ENCODE measurements at regions not wholly inside any gene's neighbourhood (a gene's known extent, or its start where the extent isn't known, plus 50 kb on each side); places are given as distances from the start of the nearest gene placed in this dataset.

GRCh38 chr16:75837681-75838080 lies 111.4 kb upstream of the CPHXL start:
- 0 out of 3 replicates have a peak, but pooled peaks cover 2% of the 10 kb centered on the region for H3K36me3 Mint-ChIP-seq (ENCODE audit: low read depth)
- H3K4me3 Mint-ChIP-seq: no peak overlapping the region
- Histone ChIP-seq H4K20me1 (replicated peaks; ENCODE audit: insufficient read depth) (peaks cover 22% of the 10 kb centered on the region), H3F3A (replicated peaks; ENCODE audit: low read depth) (no peaks in the 10 kb centered on the region), H3K79me2 (replicated peaks; ENCODE audit: insufficient read depth) (no peaks in the 10 kb centered on the region), H3K9me2 (ENCODE audit: insufficient read depth) (no peaks in the 10 kb centered on the region), H2AFZ (no peak overlapping the region), H3K4me1 (ENCODE audit: insufficient read depth) (no peaks in the 10 kb centered on the region; the same call in 1 of the 2 replicates), H3K27me3 (ENCODE audit: insufficient read depth) (peaks cover 100% of the 10 kb centered on the region), H3K4me3 (no peak overlapping the region), H3K4me2 (no peak overlapping the region), H3K27ac (ENCODE audit: low read depth) (no peak overlapping the region), H3K36me3 (ENCODE audit: insufficient read depth) (no peaks in the 10 kb centered on the region)
- H3K9me3 Mint-ChIP-seq: peaks cover 52% of the 10 kb centered on the region
- no peaks in the 10 kb centered on the region for H3K4me1 Mint-ChIP-seq
- no peak overlapping the region for H3K27ac Mint-ChIP-seq
- ATAC-seq (no peak), DNase-seq (ENCODE audit: low spot score) (no peak)
- TF ChIP-seq, protein P1, sequence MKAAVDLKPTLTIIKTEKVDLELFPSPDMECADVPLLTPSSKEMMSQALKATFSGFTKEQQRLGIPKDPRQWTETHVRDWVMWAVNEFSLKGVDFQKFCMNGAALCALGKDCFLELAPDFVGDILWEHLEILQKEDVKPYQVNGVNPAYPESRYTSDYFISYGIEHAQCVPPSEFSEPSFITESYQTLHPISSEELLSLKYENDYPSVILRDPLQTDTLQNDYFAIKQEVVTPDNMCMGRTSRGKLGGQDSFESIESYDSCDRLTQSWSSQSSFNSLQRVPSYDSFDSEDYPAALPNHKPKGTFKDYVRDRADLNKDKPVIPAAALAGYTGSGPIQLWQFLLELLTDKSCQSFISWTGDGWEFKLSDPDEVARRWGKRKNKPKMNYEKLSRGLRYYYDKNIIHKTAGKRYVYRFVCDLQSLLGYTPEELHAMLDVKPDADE (IDR thresholded peaks at IDR 0.05): no peak
- no peak for TF ChIP-seq ZNF331 (CRISPR knock-in tag; IDR thresholded peaks at IDR 0.05; ENCODE audit: low read depth)
- no peak for TF ChIP-seq CTCF (conservative IDR thresholded peaks at IDR 0.05; ENCODE audit: low read depth in 2 of 2)
- TF ChIP-seq NANOG (IDR thresholded peaks at IDR 0.05; ENCODE audit: borderline replicate concordance): no peak
- TF ChIP-seq ZNF114 (CRISPR knock-in tag; IDR thresholded peaks at IDR 0.05): no peak
- TF ChIP-seq, protein P2, sequence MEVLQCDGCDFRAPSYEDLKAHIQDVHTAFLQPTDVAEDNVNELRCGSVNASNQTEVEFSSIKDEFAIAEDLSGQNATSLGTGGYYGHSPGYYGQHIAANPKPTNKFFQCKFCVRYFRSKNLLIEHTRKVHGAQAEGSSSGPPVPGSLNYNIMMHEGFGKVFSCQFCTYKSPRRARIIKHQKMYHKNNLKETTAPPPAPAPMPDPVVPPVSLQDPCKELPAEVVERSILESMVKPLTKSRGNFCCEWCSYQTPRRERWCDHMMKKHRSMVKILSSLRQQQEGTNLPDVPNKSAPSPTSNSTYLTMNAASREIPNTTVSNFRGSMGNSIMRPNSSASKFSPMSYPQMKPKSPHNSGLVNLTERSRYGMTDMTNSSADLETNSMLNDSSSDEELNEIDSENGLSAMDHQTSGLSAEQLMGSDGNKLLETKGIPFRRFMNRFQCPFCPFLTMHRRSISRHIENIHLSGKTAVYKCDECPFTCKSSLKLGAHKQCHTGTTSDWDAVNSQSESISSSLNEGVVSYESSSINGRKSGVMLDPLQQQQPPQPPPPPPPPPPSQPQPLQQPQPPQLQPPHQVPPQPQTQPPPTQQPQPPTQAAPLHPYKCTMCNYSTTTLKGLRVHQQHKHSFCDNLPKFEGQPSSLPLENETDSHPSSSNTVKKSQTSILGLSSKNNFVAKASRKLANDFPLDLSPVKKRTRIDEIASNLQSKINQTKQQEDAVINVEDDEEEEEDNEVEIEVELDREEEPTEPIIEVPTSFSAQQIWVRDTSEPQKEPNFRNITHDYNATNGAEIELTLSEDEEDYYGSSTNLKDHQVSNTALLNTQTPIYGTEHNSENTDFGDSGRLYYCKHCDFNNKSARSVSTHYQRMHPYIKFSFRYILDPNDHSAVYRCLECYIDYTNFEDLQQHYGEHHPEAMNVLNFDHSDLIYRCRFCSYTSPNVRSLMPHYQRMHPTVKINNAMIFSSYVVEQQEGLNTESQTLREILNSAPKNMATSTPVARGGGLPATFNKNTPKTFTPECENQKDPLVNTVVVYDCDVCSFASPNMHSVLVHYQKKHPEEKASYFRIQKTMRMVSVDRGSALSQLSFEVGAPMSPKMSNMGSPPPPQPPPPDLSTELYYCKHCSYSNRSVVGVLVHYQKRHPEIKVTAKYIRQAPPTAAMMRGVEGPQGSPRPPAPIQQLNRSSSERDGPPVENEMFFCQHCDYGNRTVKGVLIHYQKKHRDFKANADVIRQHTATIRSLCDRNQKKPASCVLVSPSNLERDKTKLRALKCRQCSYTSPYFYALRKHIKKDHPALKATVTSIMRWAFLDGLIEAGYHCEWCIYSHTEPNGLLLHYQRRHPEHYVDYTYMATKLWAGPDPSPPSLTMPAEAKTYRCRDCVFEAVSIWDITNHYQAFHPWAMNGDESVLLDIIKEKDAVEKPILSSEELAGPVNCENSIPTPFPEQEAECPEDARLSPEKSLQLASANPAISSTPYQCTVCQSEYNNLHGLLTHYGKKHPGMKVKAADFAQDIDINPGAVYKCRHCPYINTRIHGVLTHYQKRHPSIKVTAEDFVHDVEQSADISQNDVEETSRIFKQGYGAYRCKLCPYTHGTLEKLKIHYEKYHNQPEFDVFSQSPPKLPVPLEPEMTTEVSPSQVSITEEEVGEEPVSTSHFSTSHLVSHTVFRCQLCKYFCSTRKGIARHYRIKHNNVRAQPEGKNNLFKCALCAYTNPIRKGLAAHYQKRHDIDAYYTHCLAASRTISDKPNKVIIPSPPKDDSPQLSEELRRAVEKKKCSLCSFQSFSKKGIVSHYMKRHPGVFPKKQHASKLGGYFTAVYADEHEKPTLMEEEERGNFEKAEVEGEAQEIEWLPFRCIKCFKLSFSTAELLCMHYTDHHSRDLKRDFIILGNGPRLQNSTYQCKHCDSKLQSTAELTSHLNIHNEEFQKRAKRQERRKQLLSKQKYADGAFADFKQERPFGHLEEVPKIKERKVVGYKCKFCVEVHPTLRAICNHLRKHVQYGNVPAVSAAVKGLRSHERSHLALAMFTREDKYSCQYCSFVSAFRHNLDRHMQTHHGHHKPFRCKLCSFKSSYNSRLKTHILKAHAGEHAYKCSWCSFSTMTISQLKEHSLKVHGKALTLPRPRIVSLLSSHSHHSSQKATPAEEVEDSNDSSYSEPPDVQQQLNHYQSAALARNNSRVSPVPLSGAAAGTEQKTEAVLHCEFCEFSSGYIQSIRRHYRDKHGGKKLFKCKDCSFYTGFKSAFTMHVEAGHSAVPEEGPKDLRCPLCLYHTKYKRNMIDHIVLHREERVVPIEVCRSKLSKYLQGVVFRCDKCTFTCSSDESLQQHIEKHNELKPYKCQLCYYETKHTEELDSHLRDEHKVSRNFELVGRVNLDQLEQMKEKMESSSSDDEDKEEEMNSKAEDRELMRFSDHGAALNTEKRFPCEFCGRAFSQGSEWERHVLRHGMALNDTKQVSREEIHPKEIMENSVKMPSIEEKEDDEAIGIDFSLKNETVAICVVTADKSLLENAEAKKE (CRISPR knock-in tag; IDR thresholded peaks at IDR 0.05): no peak
- no peak for TF ChIP-seq JUNB (IDR thresholded peaks at IDR 0.05; ENCODE audit: unreplicated experiment)
- TF ChIP-seq STAT1 (IDR thresholded peaks at IDR 0.05; ENCODE audit: unreplicated experiment): no peak
- TF ChIP-seq EZH2phosphoT487 (IDR thresholded peaks at IDR 0.05; ENCODE audit: unreplicated experiment): no peak
- TF ChIP-seq REST (IDR thresholded peaks at IDR 0.05; ENCODE audit: unreplicated experiment): no peak
- no peak for TF ChIP-seq EZH2 (IDR thresholded peaks at IDR 0.05; ENCODE audit: low read depth, unreplicated experiment)
- TF ChIP-seq POLR2AphosphoS5 (IDR thresholded peaks at IDR 0.05; ENCODE audit: low read depth): no peak
- TF ChIP-seq CREB1 (CRISPR knock-in tag; IDR thresholded peaks at IDR 0.05; ENCODE audit: low read depth): no peak
- peaks cover 56% of the 10 kb centered on the region for H3K27me3 Mint-ChIP-seq (ENCODE audit: insufficient read depth, low read depth, poor library complexity)

Data from GM23338 (cell line).